Hematopoietic multipotent progenitor cell treated with erythropoietin and hydrocortisone succinate and interleukin-3 and kit ligand, for 15 days (in vitro differentiated cells): ENCODE measurements at regions not wholly inside any gene's neighbourhood (a gene's known extent, or its start where the extent isn't known, plus 50 kb on each side); places are given as distances from the start of the nearest gene placed in this dataset.
"Not testable (repeated sequence)": the region's sequence is repeated elsewhere in the genome, so short reads cannot be mapped to it uniquely, and the experiment has no call there.

ENCODE experiments used
- DNase-seq: peaks from one replicate; pipeline ENCODE4 v3.0.0-alpha.2; 2015; ENCODE audit warnings: low spot score

GRCh38 chr2:77721593-77721992 is 199.4 kb upstream of the LRRTM4 start:
- DNase-seq = no peak

GRCh38 chr2:77725045-77725444 is 202.9 kb upstream of the LRRTM4 start:
- no peak for DNase-seq

GRCh38 chr2:77734662-77735340 is 212.6 kb upstream of the LRRTM4 start:
- not testable (repeated sequence) for DNase-seq

- DNase-seq = no peak
Observed at GRCh38 chr2:77737236-77737635, 215.1 kb upstream of the LRRTM4 start.

GRCh38 chr2:77746780-77747179 is 224.6 kb upstream of the LRRTM4 start:
- no peak for DNase-seq

- not testable (repeated sequence) for DNase-seq
Observed at GRCh38 chr2:77753710-77754345, 231.7 kb upstream of the LRRTM4 start.

GRCh38 chr2:77767388-77768076 is 245.4 kb upstream of the LRRTM4 start:
- DNase-seq = no peak

- no peak for DNase-seq
Observed at GRCh38 chr2:77768508-77768907, 246.3 kb upstream of the LRRTM4 start.

- no peak for DNase-seq
Observed at GRCh38 chr2:77778917-77779316, 256.7 kb upstream of the LRRTM4 start.

- not testable (repeated sequence) for DNase-seq
Observed at GRCh38 chr2:77793500-77793899, 271.3 kb upstream of the LRRTM4 start.

GRCh38 chr2:77796397-77796796 is 274.2 kb upstream of the LRRTM4 start:
- no peak for DNase-seq

GRCh38 chr2:77797088-77797487 is 274.9 kb upstream of the LRRTM4 start:
- DNase-seq = no peak

- no peak for DNase-seq
Observed at GRCh38 chr2:77800410-77800809, 278.2 kb upstream of the LRRTM4 start.

- no peak for DNase-seq
Observed at GRCh38 chr2:77807531-77808215, 285.5 kb upstream of the LRRTM4 start.

GRCh38 chr2:77808599-77808998 is 286.4 kb upstream of the LRRTM4 start:
- DNase-seq = no peak

- no peak for DNase-seq
Observed at GRCh38 chr2:77813599-77813998, 291.4 kb upstream of the LRRTM4 start.

GRCh38 chr2:77816618-77817017 is 294.4 kb upstream of the LRRTM4 start:
- DNase-seq = no peak

GRCh38 chr2:77818186-77818585 is 296.0 kb upstream of the LRRTM4 start:
- no peak for DNase-seq

GRCh38 chr2:77823028-77823427 is 300.9 kb upstream of the LRRTM4 start:
- no peak for DNase-seq

- DNase-seq = no peak
Observed at GRCh38 chr2:77831060-77831459, 308.9 kb upstream of the LRRTM4 start.

- DNase-seq = no peak
Observed at GRCh38 chr2:77831471-77831870, 309.3 kb upstream of the LRRTM4 start.

- DNase-seq = no peak
Observed at GRCh38 chr2:77831898-77832297, 309.7 kb upstream of the LRRTM4 start.
